Peyer's patch (tissue), 4 donors: ENCODE measurements at regions not wholly inside any gene's neighbourhood (a gene's known extent, or its start where the extent isn't known, plus 50 kb on each side); places are given as distances from the start of the nearest gene placed in this dataset.

Source experiments
- DNase-seq, 3 donors: peaks; one replicate each; pipeline ENCODE4 v3.0.0-alpha.2; 2017 to 2019
- H3K27ac ChIP-seq, 4 donors: fragments of 200-600 bp; sonication (generic); one replicate each; pipeline ENCODE4 v1.5.1; 2016 to 2019
- H3K27me3 ChIP-seq, 2 donors: fragments of 200-600 bp; sonication (generic); one replicate each; pipeline ENCODE4 v1.5.1; 2019
- H3K36me3 ChIP-seq, 3 donors: fragments of 200-600 bp; sonication (generic); one replicate each; pipeline ENCODE4 v1.5.1; 2016 to 2019
- H3K4me1 ChIP-seq, 4 donors: fragments of 200-600 bp; sonication (generic); one replicate each; pipeline ENCODE4 v1.5.1; 2016 to 2019
- H3K4me3 ChIP-seq, 4 donors: fragments of 200-600 bp; sonication (generic); 1 replicate in 3 of 4; 2 replicates in 1 of 4; pipeline ENCODE4 v1.5.1; 2016 to 2019; ENCODE audit warnings: mild to moderate bottlenecking in 1 of 4
- H3K9me3 ChIP-seq, 4 donors: fragments of 200-600 bp; sonication (generic); one replicate each; pipeline ENCODE4 v1.5.1; 2016 to 2019; ENCODE audit warnings: mild to moderate bottlenecking in 1 of 4
- POLR2A ChIP-seq, 2 donors: fragments of 450-650 bp; IDR thresholded peaks; one replicate each; pipeline ENCODE4 v1.5.1; 2017; ENCODE audit warnings: antibody characterized with exemption in 2 of 2, mild to moderate bottlenecking in 2 of 2, moderate library complexity in 2 of 2
- TF ChIP-seq, protein P1 (sequence below), 6 experiments: fragments of 450-650 bp in 4 of 6; fragments of 200-600 bp in 2 of 6; sonication (generic) in 1 of 6; IDR thresholded peaks; one replicate each; pipeline ENCODE4 v1.5.1; 2017 to 2019; ENCODE audit warnings: antibody characterized with exemption in 6 of 6, mild to moderate bottlenecking in 3 of 6, moderate library complexity in 1 of 6

DNA sequence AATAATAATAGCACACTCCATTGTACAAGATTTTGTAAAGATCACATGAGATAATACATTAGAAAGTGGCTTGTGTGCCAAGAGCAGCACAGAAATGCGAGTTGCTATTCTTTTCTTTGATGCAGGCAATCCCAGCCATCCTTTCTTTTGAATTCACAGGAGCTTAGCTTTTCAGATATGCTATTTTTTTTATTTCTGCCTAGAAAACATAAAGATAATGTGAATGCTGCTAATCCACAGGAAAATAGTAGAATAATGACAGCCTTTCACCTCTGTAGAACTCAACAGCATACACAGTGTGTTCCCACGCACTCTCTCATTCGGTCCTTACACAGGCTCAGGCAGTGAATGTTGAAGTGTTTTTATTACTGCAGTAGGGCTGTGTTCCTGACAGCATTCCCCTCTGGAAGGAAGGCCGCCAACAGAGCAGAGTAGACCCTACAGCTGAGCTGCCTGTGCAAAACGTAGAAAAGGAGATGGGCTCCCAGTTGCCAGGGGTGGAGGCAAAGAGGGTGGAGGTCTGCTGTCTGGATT is 138.8 kb upstream of the TAPT1 start:
- no peak for TF ChIP-seq POLR2A (IDR thresholded peaks at IDR 0.05)
- TF ChIP-seq, protein P1, sequence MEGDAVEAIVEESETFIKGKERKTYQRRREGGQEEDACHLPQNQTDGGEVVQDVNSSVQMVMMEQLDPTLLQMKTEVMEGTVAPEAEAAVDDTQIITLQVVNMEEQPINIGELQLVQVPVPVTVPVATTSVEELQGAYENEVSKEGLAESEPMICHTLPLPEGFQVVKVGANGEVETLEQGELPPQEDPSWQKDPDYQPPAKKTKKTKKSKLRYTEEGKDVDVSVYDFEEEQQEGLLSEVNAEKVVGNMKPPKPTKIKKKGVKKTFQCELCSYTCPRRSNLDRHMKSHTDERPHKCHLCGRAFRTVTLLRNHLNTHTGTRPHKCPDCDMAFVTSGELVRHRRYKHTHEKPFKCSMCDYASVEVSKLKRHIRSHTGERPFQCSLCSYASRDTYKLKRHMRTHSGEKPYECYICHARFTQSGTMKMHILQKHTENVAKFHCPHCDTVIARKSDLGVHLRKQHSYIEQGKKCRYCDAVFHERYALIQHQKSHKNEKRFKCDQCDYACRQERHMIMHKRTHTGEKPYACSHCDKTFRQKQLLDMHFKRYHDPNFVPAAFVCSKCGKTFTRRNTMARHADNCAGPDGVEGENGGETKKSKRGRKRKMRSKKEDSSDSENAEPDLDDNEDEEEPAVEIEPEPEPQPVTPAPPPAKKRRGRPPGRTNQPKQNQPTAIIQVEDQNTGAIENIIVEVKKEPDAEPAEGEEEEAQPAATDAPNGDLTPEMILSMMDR (IDR thresholded peaks at IDR 0.05): no peak
- H3K9me3 ChIP-seq: no peaks in the 10 kb centered on the region
- H3K27ac ChIP-seq: no peak overlapping the region
- no peaks in the 10 kb centered on the region for H3K27me3 ChIP-seq
- no peaks in the 10 kb centered on the region for H3K4me1 ChIP-seq
- H3K36me3 ChIP-seq: no peaks in the 10 kb centered on the region
- no peak for DNase-seq
- H3K4me3 ChIP-seq: no peak overlapping the region

DNA sequence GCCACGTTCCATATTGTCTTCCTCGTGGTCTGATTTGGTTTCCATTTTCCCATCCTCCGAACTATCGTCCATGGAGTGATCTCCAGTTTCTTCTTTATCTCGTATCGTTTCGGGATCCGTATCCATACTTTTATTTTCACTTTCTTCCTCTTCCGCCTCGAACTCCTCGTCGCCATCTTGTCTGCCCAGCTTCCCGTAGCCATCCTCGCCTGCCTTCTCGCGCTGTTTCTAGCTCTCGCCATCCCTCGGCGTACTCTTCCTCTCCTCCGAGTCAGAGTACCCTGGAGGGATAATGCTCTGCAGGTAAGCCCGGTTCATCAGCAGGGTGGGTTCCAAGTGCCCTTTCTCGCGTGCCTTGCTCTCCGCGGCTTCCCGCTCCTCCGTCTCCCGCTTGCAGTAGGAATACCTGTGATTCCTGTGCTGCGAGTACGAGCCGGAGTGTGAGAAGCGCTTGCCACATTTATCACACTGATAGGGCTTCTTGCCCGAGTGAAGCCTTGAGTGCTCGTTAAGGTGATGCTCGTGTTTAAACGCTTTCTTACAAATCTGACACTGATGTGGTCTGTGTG is 134.5 kb upstream of the TAPT1 start:
- Histone ChIP-seq H3K9me3 (no peaks in the 10 kb centered on the region), H3K36me3 (no peaks in the 10 kb centered on the region), H3K27me3 (no peaks in the 10 kb centered on the region), H3K27ac (no peak overlapping the region), H3K4me3 (no peak overlapping the region), H3K4me1 (no peaks in the 10 kb centered on the region)
- DNase-seq: no peak
- TF ChIP-seq, protein P1 (IDR thresholded peaks at IDR 0.05): no peak
- no peak for TF ChIP-seq POLR2A (IDR thresholded peaks at IDR 0.05)

DNA sequence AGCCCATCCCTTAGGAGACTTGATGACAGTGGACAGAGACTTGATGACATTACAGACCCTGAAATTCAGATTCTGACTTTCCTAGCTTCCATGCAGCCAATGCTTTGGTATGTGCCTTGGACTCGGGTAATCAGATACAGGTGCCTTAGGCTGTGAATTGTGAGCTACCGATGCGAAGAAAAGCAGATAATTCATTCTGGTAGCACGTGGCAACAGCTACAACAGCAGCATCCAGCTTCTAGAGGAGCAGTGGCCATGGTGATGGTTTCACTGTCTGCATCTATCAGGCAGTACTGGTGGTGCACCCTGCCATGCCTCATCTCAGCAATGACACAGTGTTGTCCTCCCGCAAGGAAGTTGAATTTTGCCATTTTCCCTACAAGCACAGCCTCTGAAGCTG is 126.9 kb upstream of the TAPT1 start:
- Histone ChIP-seq H3K27ac (no peak overlapping the region), H3K36me3 (no peaks in the 10 kb centered on the region), H3K4me3 (no peak overlapping the region), H3K4me1 (no peaks in the 10 kb centered on the region), H3K27me3 (no peaks in the 10 kb centered on the region), H3K9me3 (no peaks in the 10 kb centered on the region)
- no peak for DNase-seq
- TF ChIP-seq, protein P1 (IDR thresholded peaks at IDR 0.05): no peak
- TF ChIP-seq POLR2A (IDR thresholded peaks at IDR 0.05): no peak

GRCh38 chr4:16351161-16351560 is 124.9 kb upstream of the TAPT1 start:
- DNase-seq: no peak
- Histone ChIP-seq H3K9me3 (no peaks in the 10 kb centered on the region), H3K4me3 (no peak overlapping the region), H3K27me3 (no peaks in the 10 kb centered on the region), H3K4me1 (no peaks in the 10 kb centered on the region), H3K36me3 (no peaks in the 10 kb centered on the region), H3K27ac (no peak overlapping the region)
- TF ChIP-seq, protein P1 (IDR thresholded peaks at IDR 0.05): no peak
- TF ChIP-seq POLR2A (IDR thresholded peaks at IDR 0.05): no peak

GRCh38 chr4:16344853-16345252 is 118.6 kb upstream of the TAPT1 start:
- Histone ChIP-seq H3K27me3 (no peaks in the 10 kb centered on the region), H3K27ac (no peak overlapping the region), H3K4me1 (no peaks in the 10 kb centered on the region), H3K36me3 (no peaks in the 10 kb centered on the region), H3K9me3 (no peaks in the 10 kb centered on the region), H3K4me3 (no peak overlapping the region)
- TF ChIP-seq POLR2A (IDR thresholded peaks at IDR 0.05): no peak
- TF ChIP-seq, protein P1 (IDR thresholded peaks at IDR 0.05): no peak
- DNase-seq: no peak

GRCh38 chr4:16337936-16338335 is 111.7 kb upstream of the TAPT1 start:
- Histone ChIP-seq H3K27me3 (no peaks in the 10 kb centered on the region), H3K4me1 (no peaks in the 10 kb centered on the region), H3K4me3 (no peak overlapping the region), H3K36me3 (no peaks in the 10 kb centered on the region), H3K27ac (no peak overlapping the region), H3K9me3 (no peaks in the 10 kb centered on the region)
- no peak for TF ChIP-seq POLR2A (IDR thresholded peaks at IDR 0.05)
- TF ChIP-seq, protein P1 (IDR thresholded peaks at IDR 0.05): no peak
- no peak for DNase-seq
